Spleen (tissue), 11 donors: ENCODE measurements at regions not wholly inside any gene's neighbourhood (a gene's known extent, or its start where the extent isn't known, plus 50 kb on each side); places are given as distances from the start of the nearest gene placed in this dataset.

Experiments
- DNase-seq: peaks from one replicate; pipeline ENCODE4 v3.0.0-alpha.2; 2020
- H3K27ac ChIP-seq, 8 donors: fragments of 200-600 bp; sonication (generic) in 7 of 8; 1 replicate in 4 of 8; 2 replicates in 4 of 8; pipeline versions ENCODE4 v1.5.0 to v1.8.0; 2016 to 2021; ENCODE audit warnings: inconsistent platforms in 4 of 8, mild to moderate bottlenecking in 4 of 8, moderate library complexity in 1 of 8
- H3K27me3 ChIP-seq, 7 donors: fragments of 200-600 bp; sonication (generic) in 6 of 7; replicated peaks in 1 of 7; 1 replicate in 4 of 7; 2 replicates in 3 of 7; pipeline versions ENCODE4 v1.5.0 to v1.8.0; 2016 to 2021; ENCODE audit warnings: inconsistent platforms in 3 of 7, mild to moderate bottlenecking in 1 of 7
- H3K36me3 ChIP-seq, 6 donors: fragments of 200-600 bp; sonication (generic) in 5 of 6; 1 replicate in 4 of 6; 2 replicates in 2 of 6; pipeline versions ENCODE4 v1.5.0 to v1.8.0; 2016 to 2021; ENCODE audit warnings: inconsistent platforms in 2 of 6
- H3K4me1 ChIP-seq, 6 donors: fragments of 200-600 bp; sonication (generic) in 5 of 6; 1 replicate in 3 of 6; 2 replicates in 3 of 6; pipeline versions ENCODE4 v1.5.0 to v1.8.0; 2016 to 2021; ENCODE audit warnings: inconsistent platforms in 3 of 6
- H3K4me3 ChIP-seq, 8 donors: fragments of 200-600 bp; sonication (generic) in 7 of 8; 1 replicate in 4 of 8; 2 replicates in 4 of 8; pipeline versions ENCODE4 v1.5.0 to v1.8.0; 2016 to 2021; ENCODE audit warnings: inconsistent platforms in 4 of 8, mild to moderate bottlenecking in 4 of 8, moderate library complexity in 2 of 8
- H3K9me3 ChIP-seq, 8 donors: fragments of 200-600 bp; sonication (generic) in 7 of 8; 1 replicate in 4 of 8; 2 replicates in 4 of 8; pipeline versions ENCODE4 v1.5.0 to v1.8.0; 2016 to 2021; ENCODE audit warnings: inconsistent platforms in 4 of 8
- POLR2A ChIP-seq, 3 donors: fragments of 450-650 bp; IDR thresholded peaks; one replicate each; pipeline ENCODE4 v1.5.1; 2017; ENCODE audit warnings: antibody characterized with exemption in 3 of 3, mild to moderate bottlenecking in 1 of 3
- POLR2AphosphoS5 ChIP-seq, 3 donors: sonication (generic); formaldehyde crosslinking; IDR thresholded peaks; one replicate each; pipeline ENCODE4 v1.5.1; 2017; ENCODE audit warnings: antibody characterized with exemption in 3 of 3
- WGBS, 5 donors: extraction: QIAGEN DNeasy Blood & Tissue Kit in 3 of 5; methylation state at CpG; one replicate each; pipeline versions ENCODE4 v1.1.5 to v1.1.7; 2013 to 2018; 5-methylcytosine and 5-hydroxymethylcytosine counted together
- intact Hi-C: fragments of 100-400 bp; cut with DNase I; formaldehyde crosslinking; loops from one replicate; pipeline ENCODE4 v1.15.0; 2023; ENCODE audit warnings: low total_unique reads
- TF ChIP-seq, protein P1 (sequence below), 11 experiments: fragments of 200-600 bp in 7 of 11; fragments of 450-650 bp in 4 of 11; sonication (generic) in 4 of 11; IDR thresholded peaks in 8 of 11; conservative IDR thresholded peaks in 3 of 11; 1 replicate in 7 of 11; 2 replicates in 4 of 11; pipeline versions ENCODE4 v1.4.0 to v1.8.0; 2016 to 2021; ENCODE audit warnings: antibody characterized with exemption in 11 of 11, inconsistent platforms in 4 of 11, mild to moderate bottlenecking in 1 of 11
- donor health status: healthy with polysubstance abuse.
- donor health status: DM: no; HTN: no; CAD: no; lungs with moderate emphysema.
- donor health status: DM: no; HTN: no; CAD: no.
- donor health status: Bipolar disorder and iron deficiency.
- donor health status: healthy.
- donor health status: DM: no; HTN: no; CAD: no.
- donor health status: DM: yes; HTN: yes; CAD: no.

DNA sequence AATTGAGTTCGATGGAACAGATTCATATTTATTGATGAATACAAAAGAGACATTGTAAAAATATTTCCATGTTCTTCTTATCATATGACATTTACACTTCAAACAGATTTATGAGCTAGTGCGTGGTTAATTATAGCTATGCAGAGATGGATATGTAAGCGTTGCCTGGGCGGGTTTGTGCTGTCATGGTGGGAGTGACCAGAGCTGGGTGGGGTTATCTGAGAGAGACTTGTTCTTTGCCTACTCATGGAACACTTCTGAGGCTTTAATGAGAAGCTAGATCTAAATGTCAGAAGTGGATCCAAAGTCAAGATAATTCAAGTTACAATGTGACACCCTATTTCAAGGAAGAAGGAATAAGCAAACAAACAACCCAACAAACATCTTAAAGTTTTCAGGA lies 162.3 kb upstream of the ZEB2 start:
- H3K4me3 ChIP-seq: no peak overlapping the region
- intact Hi-C loops: no loop called here
- no peaks in the 10 kb centered on the region for H3K9me3 ChIP-seq
- peak overlapping the region in 1 of 8 donors; percentile 28 for H3K27ac ChIP-seq
- H3K27me3 ChIP-seq: no peaks in the 10 kb centered on the region
- peaks cover 0 to 34% (median 12%) of the 10 kb centered on the region in 6 donors for H3K4me1 ChIP-seq
- DNase-seq: no peak
- no peak for TF ChIP-seq POLR2A (IDR thresholded peaks at IDR 0.05)
- TF ChIP-seq POLR2AphosphoS5 (IDR thresholded peaks at IDR 0.05): no peak
- TF ChIP-seq, protein P1, sequence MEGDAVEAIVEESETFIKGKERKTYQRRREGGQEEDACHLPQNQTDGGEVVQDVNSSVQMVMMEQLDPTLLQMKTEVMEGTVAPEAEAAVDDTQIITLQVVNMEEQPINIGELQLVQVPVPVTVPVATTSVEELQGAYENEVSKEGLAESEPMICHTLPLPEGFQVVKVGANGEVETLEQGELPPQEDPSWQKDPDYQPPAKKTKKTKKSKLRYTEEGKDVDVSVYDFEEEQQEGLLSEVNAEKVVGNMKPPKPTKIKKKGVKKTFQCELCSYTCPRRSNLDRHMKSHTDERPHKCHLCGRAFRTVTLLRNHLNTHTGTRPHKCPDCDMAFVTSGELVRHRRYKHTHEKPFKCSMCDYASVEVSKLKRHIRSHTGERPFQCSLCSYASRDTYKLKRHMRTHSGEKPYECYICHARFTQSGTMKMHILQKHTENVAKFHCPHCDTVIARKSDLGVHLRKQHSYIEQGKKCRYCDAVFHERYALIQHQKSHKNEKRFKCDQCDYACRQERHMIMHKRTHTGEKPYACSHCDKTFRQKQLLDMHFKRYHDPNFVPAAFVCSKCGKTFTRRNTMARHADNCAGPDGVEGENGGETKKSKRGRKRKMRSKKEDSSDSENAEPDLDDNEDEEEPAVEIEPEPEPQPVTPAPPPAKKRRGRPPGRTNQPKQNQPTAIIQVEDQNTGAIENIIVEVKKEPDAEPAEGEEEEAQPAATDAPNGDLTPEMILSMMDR (IDR thresholded peaks at IDR 0.05 in 8 of 11, conservative IDR thresholded peaks at IDR 0.05 in 3 of 11): no peak
- H3K36me3 ChIP-seq: no peaks in the 10 kb centered on the region
- WGBS, 5 donors: 76 to 84% (median 81%) methylated on average over 4 of the region's 4 CpGs

DNA sequence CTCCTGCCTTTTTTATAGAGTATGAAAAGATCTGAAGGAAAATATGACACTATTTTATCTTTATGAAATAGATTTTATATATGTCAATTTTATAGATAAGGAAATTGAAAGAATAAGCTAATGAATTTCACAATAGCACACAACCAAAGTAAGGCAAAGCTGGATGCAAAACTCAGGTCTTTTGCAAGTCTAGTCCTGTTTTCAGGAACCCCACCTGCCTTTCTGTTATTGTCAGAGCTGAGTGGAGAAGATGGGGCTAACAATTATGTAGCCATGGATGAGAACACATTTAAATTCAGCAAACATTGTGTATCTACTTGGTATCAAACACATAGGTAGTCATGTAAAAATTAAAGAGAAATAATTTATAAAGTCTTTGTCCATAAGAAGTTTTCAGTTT lies 161.5 kb upstream of the ZEB2 start:
- Histone ChIP-seq H3K27me3 (no peaks in the 10 kb centered on the region), H3K4me3 (no peak overlapping the region), H3K27ac (no peak overlapping the region), H3K9me3 (no peaks in the 10 kb centered on the region), H3K36me3 (no peaks in the 10 kb centered on the region), H3K4me1 (peaks cover 0 to 25% (median 10%) of the 10 kb centered on the region in 6 donors)
- intact Hi-C loops: no loop called here
- no peak for TF ChIP-seq POLR2AphosphoS5 (IDR thresholded peaks at IDR 0.05)
- DNase-seq: no peak

DNA sequence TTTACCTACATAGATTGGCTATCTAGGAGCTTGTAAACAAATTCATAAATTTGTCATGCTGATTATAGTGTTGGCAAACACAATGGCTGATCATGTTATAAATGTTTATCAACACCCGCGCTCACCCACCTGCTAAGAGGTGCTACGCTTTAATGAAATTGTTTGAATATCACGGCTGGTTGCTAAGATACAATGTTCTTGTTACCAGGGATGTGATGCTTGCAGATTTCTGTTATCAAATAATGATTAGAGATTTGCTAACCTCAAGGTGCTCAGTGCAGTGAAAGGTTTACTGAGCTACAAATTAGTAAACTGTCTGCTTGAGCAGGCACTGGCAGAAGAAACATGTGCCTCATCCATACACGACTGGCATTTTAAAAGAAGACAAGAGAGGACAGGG lies 160.0 kb upstream of the ZEB2 start:
- WGBS, 5 donors: 55 to 69% (median 61%) methylated on average over 5 of the region's 5 CpGs
- no peak for DNase-seq
- Histone ChIP-seq H3K36me3 (no peaks in the 10 kb centered on the region), H3K4me1 (peaks cover 0 to 19% (median 8%) of the 10 kb centered on the region in 6 donors), H3K9me3 (no peaks in the 10 kb centered on the region), H3K27me3 (no peaks in the 10 kb centered on the region), H3K4me3 (no peak overlapping the region), H3K27ac (no peak overlapping the region)
- TF ChIP-seq, protein P1 (IDR thresholded peaks at IDR 0.05 in 8 of 11, conservative IDR thresholded peaks at IDR 0.05 in 3 of 11): no peak
- intact Hi-C loops: no loop called here

DNA sequence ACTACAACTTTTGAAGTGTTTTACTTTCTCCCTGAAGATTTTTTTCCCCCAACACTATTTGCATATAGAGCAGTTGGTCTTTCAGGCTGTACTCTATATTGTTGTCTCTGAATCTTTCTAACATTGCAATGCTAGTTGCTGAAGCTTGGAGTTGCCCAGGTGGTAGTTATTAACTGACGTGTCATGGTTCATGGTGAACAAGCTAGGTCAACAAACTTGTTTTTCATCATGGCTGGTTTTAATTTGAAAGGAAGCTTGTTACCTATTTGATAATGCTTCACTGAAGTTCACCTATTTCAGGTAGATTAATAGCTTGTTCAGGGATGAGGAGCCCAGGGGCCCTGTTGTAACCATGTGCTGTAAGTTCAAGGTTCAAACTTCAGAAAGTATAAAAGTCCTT lies 158.8 kb upstream of the ZEB2 start:
- Histone ChIP-seq H3K4me3 (no peak overlapping the region), H3K36me3 (no peaks in the 10 kb centered on the region), H3K4me1 (peaks cover 0 to 12% (median 5%) of the 10 kb centered on the region in 6 donors), H3K9me3 (no peaks in the 10 kb centered on the region), H3K27me3 (no peaks in the 10 kb centered on the region), H3K27ac (no peak overlapping the region)
- intact Hi-C loops: no loop called here
- WGBS, 5 donors: 66 to 88% (median 79%) methylated on average over 1 of the region's 1 CpG
- TF ChIP-seq POLR2A (IDR thresholded peaks at IDR 0.05): no peak
- TF ChIP-seq POLR2AphosphoS5 (IDR thresholded peaks at IDR 0.05): no peak
- TF ChIP-seq, protein P1 (IDR thresholded peaks at IDR 0.05 in 8 of 11, conservative IDR thresholded peaks at IDR 0.05 in 3 of 11): no peak
- DNase-seq: no peak

DNA sequence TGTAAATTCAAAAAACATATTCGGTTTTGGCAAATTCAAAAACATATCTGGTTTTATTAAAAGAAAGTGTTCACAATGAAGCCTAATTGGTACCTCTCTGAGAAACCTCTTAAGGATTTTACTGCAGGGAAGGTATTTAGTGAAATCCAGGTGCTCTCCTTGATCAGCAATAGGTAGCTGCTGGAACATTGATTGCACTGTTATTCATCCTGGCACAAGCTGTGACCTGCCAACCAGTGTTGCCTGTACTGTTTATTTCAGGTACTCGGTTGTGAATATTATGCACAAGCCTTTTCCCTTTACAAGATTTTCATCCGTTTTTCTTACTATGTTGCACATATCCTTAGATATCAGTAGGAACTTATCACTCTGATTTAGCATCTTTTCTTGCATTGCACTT lies 155.8 kb upstream of the ZEB2 start:
- TF ChIP-seq, protein P1 (IDR thresholded peaks at IDR 0.05 in 8 of 11, conservative IDR thresholded peaks at IDR 0.05 in 3 of 11): no peak
- TF ChIP-seq POLR2A (IDR thresholded peaks at IDR 0.05): no peak
- TF ChIP-seq POLR2AphosphoS5 (IDR thresholded peaks at IDR 0.05): no peak
- intact Hi-C loops: no loop called here
- no peak for DNase-seq
- Histone ChIP-seq H3K4me3 (no peak overlapping the region), H3K27me3 (no peaks in the 10 kb centered on the region), H3K36me3 (no peaks in the 10 kb centered on the region), H3K4me1 (peaks cover 0 to 15% (median 3%) of the 10 kb centered on the region in 6 donors), H3K9me3 (no peaks in the 10 kb centered on the region), H3K27ac (no peak overlapping the region)
- 87 to 94% (median 90%) methylated on average over 3 of the region's 3 CpGs for WGBS, 5 donors
